ENCODE measurements at regions not wholly inside any gene's neighbourhood (a gene's known extent, or its start where the extent isn't known, plus 50 kb on each side); places are given as distances from the start of the nearest gene placed in this dataset.

DNA sequence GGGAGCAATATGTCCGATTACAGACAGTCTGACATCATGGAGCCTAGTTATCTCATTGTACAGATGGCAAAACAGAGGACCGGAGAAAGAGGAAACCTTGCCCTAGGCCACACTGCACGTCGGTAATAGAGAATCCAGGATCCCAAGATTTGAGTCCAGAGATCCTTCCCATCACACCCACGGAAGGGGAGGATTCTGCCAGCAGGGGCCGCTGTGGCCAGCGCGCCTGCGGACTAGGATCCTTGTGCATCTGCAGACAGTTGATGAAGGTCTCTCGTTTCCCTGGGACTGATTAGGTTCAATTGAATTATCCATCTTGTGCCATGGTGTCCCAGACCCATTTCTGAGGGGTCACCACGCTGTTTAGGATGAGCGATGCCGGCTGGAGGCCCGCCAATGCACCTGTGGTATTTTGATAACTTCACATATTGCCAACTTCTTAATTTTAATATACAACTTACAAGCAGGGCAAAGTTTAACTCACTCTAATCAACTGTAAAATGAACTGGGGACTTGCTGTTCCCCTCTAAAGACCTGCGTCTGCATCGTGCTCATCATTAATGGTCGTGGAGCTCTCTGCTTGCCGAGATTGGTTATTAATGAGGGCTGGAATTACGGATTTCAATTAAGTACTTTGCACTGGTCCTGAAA is 592.7 kb upstream of the BRINP1 start:
- Mint-ChIP-seq H3K36me3 (ENCODE audit: low read depth) (no peaks in the 10 kb centered on the region), H3K4me1 (no peaks in the 10 kb centered on the region), H3K4me3 (no peak overlapping the region), H3K27me3 (peaks cover 18% of the 10 kb centered on the region), H3K27ac (no peak overlapping the region), H3K9me3 (no peaks in the 10 kb centered on the region)
- POLR2A ChIA-PET = no interaction called here
- CTCF ChIA-PET = no interaction called here
- no peak for DNase-seq
- intact Hi-C loops (cut with micrococcal nuclease) = no loop called here
- ATAC-seq (ENCODE audit: low read depth) = no peak
- TF ChIP-seq, protein P1, sequence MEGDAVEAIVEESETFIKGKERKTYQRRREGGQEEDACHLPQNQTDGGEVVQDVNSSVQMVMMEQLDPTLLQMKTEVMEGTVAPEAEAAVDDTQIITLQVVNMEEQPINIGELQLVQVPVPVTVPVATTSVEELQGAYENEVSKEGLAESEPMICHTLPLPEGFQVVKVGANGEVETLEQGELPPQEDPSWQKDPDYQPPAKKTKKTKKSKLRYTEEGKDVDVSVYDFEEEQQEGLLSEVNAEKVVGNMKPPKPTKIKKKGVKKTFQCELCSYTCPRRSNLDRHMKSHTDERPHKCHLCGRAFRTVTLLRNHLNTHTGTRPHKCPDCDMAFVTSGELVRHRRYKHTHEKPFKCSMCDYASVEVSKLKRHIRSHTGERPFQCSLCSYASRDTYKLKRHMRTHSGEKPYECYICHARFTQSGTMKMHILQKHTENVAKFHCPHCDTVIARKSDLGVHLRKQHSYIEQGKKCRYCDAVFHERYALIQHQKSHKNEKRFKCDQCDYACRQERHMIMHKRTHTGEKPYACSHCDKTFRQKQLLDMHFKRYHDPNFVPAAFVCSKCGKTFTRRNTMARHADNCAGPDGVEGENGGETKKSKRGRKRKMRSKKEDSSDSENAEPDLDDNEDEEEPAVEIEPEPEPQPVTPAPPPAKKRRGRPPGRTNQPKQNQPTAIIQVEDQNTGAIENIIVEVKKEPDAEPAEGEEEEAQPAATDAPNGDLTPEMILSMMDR (IDR thresholded peaks at IDR 0.05) = no peak

DNA sequence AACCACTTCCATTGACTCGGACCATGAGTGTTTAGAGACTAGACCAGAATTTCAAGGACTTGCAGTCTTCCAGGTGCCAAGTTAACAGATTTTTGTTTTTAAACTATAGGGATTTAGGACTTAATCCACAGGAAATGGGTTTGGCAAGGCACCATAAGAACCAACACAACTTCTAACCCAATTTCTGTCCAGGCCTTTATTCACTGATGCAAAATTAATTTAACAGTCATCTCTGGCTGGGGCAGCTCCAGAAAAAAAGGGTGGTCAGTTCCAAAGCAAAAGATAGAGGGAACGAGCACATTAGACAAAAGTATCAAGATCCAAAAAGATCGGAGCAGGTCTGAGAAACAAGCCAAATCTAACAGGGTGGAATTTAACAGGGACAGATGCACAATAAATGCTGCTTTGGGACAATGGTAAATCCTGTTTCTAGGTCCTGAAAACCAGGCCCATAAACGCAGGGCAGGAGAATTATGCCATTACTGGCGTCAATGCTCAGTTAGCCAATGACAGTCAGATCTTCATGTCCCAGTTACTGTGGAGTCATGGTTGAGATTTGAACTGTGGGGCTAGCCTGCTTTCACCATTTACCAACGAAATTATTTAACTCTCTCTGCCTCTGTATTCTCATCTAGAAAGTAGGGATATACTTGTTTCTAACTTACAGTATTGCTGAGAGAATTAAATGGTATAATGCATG is 590.8 kb upstream of the BRINP1 start:
- ChIA-PET POLR2A (no interaction called here), CTCF (interaction anchor here (1.1 kb wide), 1 partner anchor 9 kb away, joined by 3 read pairs; no protein-coding TSS in a partner anchor)
- no peak for ATAC-seq (ENCODE audit: low read depth)
- TF ChIP-seq, protein P1 (IDR thresholded peaks at IDR 0.05) = no peak
- Mint-ChIP-seq H3K4me3 (no peak overlapping the region), H3K36me3 (ENCODE audit: low read depth) (no peaks in the 10 kb centered on the region), H3K9me3 (no peaks in the 10 kb centered on the region), H3K27me3 (peaks cover 18% of the 10 kb centered on the region), H3K27ac (no peak overlapping the region), H3K4me1 (no peaks in the 10 kb centered on the region)
- no peak for DNase-seq
- intact Hi-C loops (cut with micrococcal nuclease) = no loop called here

- TF ChIP-seq, protein P1 (IDR thresholded peaks at IDR 0.05) = no peak
- ATAC-seq (ENCODE audit: low read depth) = no peak
- H3K27me3 Mint-ChIP-seq = no peaks in the 10 kb centered on the region
- POLR2A ChIA-PET = no interaction called here
- no peak overlapping the region for H3K27ac Mint-ChIP-seq
- intact Hi-C loops (cut with micrococcal nuclease) = no loop called here
- no peaks in the 10 kb centered on the region for H3K4me1 Mint-ChIP-seq
- no peaks in the 10 kb centered on the region for H3K36me3 Mint-ChIP-seq (ENCODE audit: low read depth)
- no peak for DNase-seq
- no peaks in the 10 kb centered on the region for H3K9me3 Mint-ChIP-seq
- no peak overlapping the region for H3K4me3 Mint-ChIP-seq
- CTCF ChIA-PET = no interaction called here
Measured at GRCh38 chr9:119956111-119956510, 586.9 kb upstream of the BRINP1 start.

GRCh38 chr9:119955276-119955675 is 586.0 kb upstream of the BRINP1 start:
- TF ChIP-seq, protein P1 (IDR thresholded peaks at IDR 0.05) = no peak
- DNase-seq (no peak), ATAC-seq (ENCODE audit: low read depth) (no peak)
- Mint-ChIP-seq H3K27ac (no peak overlapping the region), H3K4me3 (no peak overlapping the region), H3K4me1 (no peaks in the 10 kb centered on the region), H3K9me3 (no peaks in the 10 kb centered on the region), H3K27me3 (no peaks in the 10 kb centered on the region), H3K36me3 (ENCODE audit: low read depth) (no peaks in the 10 kb centered on the region)
- ChIA-PET POLR2A (no interaction called here), CTCF (no interaction called here)
- intact Hi-C loops (cut with micrococcal nuclease) = no loop called here

- Mint-ChIP-seq H3K4me1 (no peaks in the 10 kb centered on the region), H3K4me3 (no peak overlapping the region), H3K9me3 (no peaks in the 10 kb centered on the region), H3K27ac (no peak overlapping the region), H3K27me3 (peaks cover 2% of the 10 kb centered on the region), H3K36me3 (ENCODE audit: low read depth) (no peaks in the 10 kb centered on the region)
- CTCF ChIA-PET = no interaction called here
- DNase-seq (no peak), ATAC-seq (ENCODE audit: low read depth) (no peak)
- POLR2A ChIA-PET = no interaction called here
- intact Hi-C loops (cut with micrococcal nuclease) = no loop called here
- TF ChIP-seq, protein P1 (IDR thresholded peaks at IDR 0.05) = no peak
Measured at GRCh38 chr9:119951591-119951990, 582.4 kb upstream of the BRINP1 start.

Data from activated B cell treated with CpG ODN at 0.5 μM for 24 hours (primary cell).